ENCODE measurements at regions not wholly inside any gene's neighbourhood (a gene's known extent, or its start where the extent isn't known, plus 50 kb on each side); places are given as distances from the start of the nearest gene placed in this dataset.
"Not testable (repeated sequence)": the region's sequence is repeated elsewhere in the genome, so short reads cannot be mapped to it uniquely, and the experiment has no call there.

GRCh38 chrX:131649741-131650140 is 105.9 kb downstream of the OR13H1 start:
- H3K36me3 ChIP-seq (ENCODE audit: insufficient read depth, low read length), result no peaks in the 10 kb centered on the region
- H3K27me3 ChIP-seq (ENCODE audit: control insufficient read depth, insufficient read depth, low read length), result peaks cover 16% of the 10 kb centered on the region
- H3K4me3 ChIP-seq (ENCODE audit: low read length), result no peak overlapping the region
- no peak overlapping the region for H3K4me2 ChIP-seq (ENCODE audit: low read length)
- no peak overlapping the region for H3K9ac ChIP-seq (ENCODE audit: low read depth, low read length)
- H3K9me3 ChIP-seq (replicated peaks; ENCODE audit: low read length), result no peaks in the 10 kb centered on the region
- H3K4me1 ChIP-seq (ENCODE audit: control insufficient read depth, insufficient read depth, low read length), result no peaks in the 10 kb centered on the region

- Histone ChIP-seq H3K4me1 (ENCODE audit: control insufficient read depth, insufficient read depth, low read length) (no peaks in the 10 kb centered on the region), H3K36me3 (ENCODE audit: insufficient read depth, low read length) (no peaks in the 10 kb centered on the region)
These were observed 107.0 kb downstream of the OR13H1 start for GRCh38 chrX:131650637-131651410.

GRCh38 chrX:131663726-131664125 is 119.9 kb downstream of the OR13H1 start:
- not testable (repeated sequence) for H3K4me2 ChIP-seq (ENCODE audit: low read length); H3K36me3 ChIP-seq (ENCODE audit: insufficient read depth, low read length); H3K9me3 ChIP-seq (replicated peaks; ENCODE audit: low read length); H3K4me1 ChIP-seq (ENCODE audit: control insufficient read depth, insufficient read depth, low read length); H3K9ac ChIP-seq (ENCODE audit: low read depth, low read length); H3K4me3 ChIP-seq (ENCODE audit: low read length)
- peaks cover 17% of the 10 kb centered on the region for H3K27me3 ChIP-seq (ENCODE audit: control insufficient read depth, insufficient read depth, low read length)

More at GRCh38 chrX:131650637-131651410, 107.0 kb downstream of the OR13H1 start:
- H3K9ac ChIP-seq (ENCODE audit: low read depth, low read length), result no peak overlapping the region
- no peaks in the 10 kb centered on the region for H3K9me3 ChIP-seq (replicated peaks; ENCODE audit: low read length)
- H3K27me3 ChIP-seq (ENCODE audit: control insufficient read depth, insufficient read depth, low read length), result peaks cover 13% of the 10 kb centered on the region
- H3K4me2 ChIP-seq (ENCODE audit: low read length), result no peak overlapping the region
- H3K4me3 ChIP-seq (ENCODE audit: low read length), result no peak overlapping the region

- Histone ChIP-seq H3K36me3 (ENCODE audit: insufficient read depth, low read length) (no peaks in the 10 kb centered on the region), H3K4me3 (ENCODE audit: low read length) (no peak overlapping the region), H3K9ac (ENCODE audit: low read depth, low read length) (no peak overlapping the region), H3K9me3 (replicated peaks; ENCODE audit: low read length) (no peaks in the 10 kb centered on the region), H3K27me3 (ENCODE audit: control insufficient read depth, insufficient read depth, low read length) (peaks cover 17% of the 10 kb centered on the region), H3K4me1 (ENCODE audit: control insufficient read depth, insufficient read depth, low read length) (no peaks in the 10 kb centered on the region), H3K4me2 (ENCODE audit: low read length) (no peak overlapping the region)
These were observed 127.9 kb downstream of the OR13H1 start for GRCh38 chrX:131671735-131672134.

- peaks cover 17% of the 10 kb centered on the region for H3K27me3 ChIP-seq (ENCODE audit: control insufficient read depth, insufficient read depth, low read length)
These were observed 131.8 kb downstream of the OR13H1 start for GRCh38 chrX:131675596-131676194.

GRCh38 chrX:131677655-131678628 is 134.1 kb downstream of the OR13H1 start:
- no peaks in the 10 kb centered on the region for H3K36me3 ChIP-seq (ENCODE audit: insufficient read depth, low read length)
- peaks cover 17% of the 10 kb centered on the region for H3K27me3 ChIP-seq (ENCODE audit: control insufficient read depth, insufficient read depth, low read length)
- H3K4me1 ChIP-seq (ENCODE audit: control insufficient read depth, insufficient read depth, low read length), result no peaks in the 10 kb centered on the region
- H3K9ac ChIP-seq (ENCODE audit: low read depth, low read length), result no peak overlapping the region
- H3K4me2 ChIP-seq (ENCODE audit: low read length), result no peak overlapping the region
- H3K4me3 ChIP-seq (ENCODE audit: low read length), result no peak overlapping the region
- H3K9me3 ChIP-seq (replicated peaks; ENCODE audit: low read length), result no peaks in the 10 kb centered on the region

More at GRCh38 chrX:131675596-131676194, 131.8 kb downstream of the OR13H1 start:
- H3K36me3 ChIP-seq (ENCODE audit: insufficient read depth, low read length), result no peaks in the 10 kb centered on the region
- H3K4me1 ChIP-seq (ENCODE audit: control insufficient read depth, insufficient read depth, low read length), result no peaks in the 10 kb centered on the region
- no peaks in the 10 kb centered on the region for H3K9me3 ChIP-seq (replicated peaks; ENCODE audit: low read length)
- no peak overlapping the region for H3K4me2 ChIP-seq (ENCODE audit: low read length)
- no peak overlapping the region for H3K9ac ChIP-seq (ENCODE audit: low read depth, low read length)
- no peak overlapping the region for H3K4me3 ChIP-seq (ENCODE audit: low read length)

- H3K4me3 ChIP-seq (ENCODE audit: low read length); H3K36me3 ChIP-seq (ENCODE audit: insufficient read depth, low read length); H3K9me3 ChIP-seq (replicated peaks; ENCODE audit: low read length); H3K4me2 ChIP-seq (ENCODE audit: low read length); H3K9ac ChIP-seq (ENCODE audit: low read depth, low read length); H3K27me3 ChIP-seq (ENCODE audit: control insufficient read depth, insufficient read depth, low read length); H3K4me1 ChIP-seq (ENCODE audit: control insufficient read depth, insufficient read depth, low read length): not testable (repeated sequence)
These were observed 138.9 kb downstream of the OR13H1 start for GRCh38 chrX:131682735-131683134.

- Histone ChIP-seq H3K4me3 (ENCODE audit: low read length) (no peak overlapping the region), H3K4me1 (ENCODE audit: control insufficient read depth, insufficient read depth, low read length) (no peaks in the 10 kb centered on the region), H3K9me3 (replicated peaks; ENCODE audit: low read length) (no peaks in the 10 kb centered on the region), H3K4me2 (ENCODE audit: low read length) (no peak overlapping the region), H3K36me3 (ENCODE audit: insufficient read depth, low read length) (no peaks in the 10 kb centered on the region), H3K9ac (ENCODE audit: low read depth, low read length) (no peak overlapping the region), H3K27me3 (ENCODE audit: control insufficient read depth, insufficient read depth, low read length) (peaks cover 2% of the 10 kb centered on the region)
These were observed 149.5 kb downstream of the OR13H1 start for GRCh38 chrX:131693359-131693758.

GRCh38 chrX:131696989-131697388 is 153.1 kb downstream of the OR13H1 start:
- H3K4me2 ChIP-seq (ENCODE audit: low read length), result not testable (repeated sequence)

GRCh38 chrX:131703646-131704045 is 159.8 kb downstream of the OR13H1 start:
- Histone ChIP-seq H3K4me1 (ENCODE audit: control insufficient read depth, insufficient read depth, low read length) (no peaks in the 10 kb centered on the region), H3K9me3 (replicated peaks; ENCODE audit: low read length) (no peaks in the 10 kb centered on the region), H3K4me2 (ENCODE audit: low read length) (peak overlapping the region; percentile 84), H3K4me3 (ENCODE audit: low read length) (peak overlapping the region; percentile 74), H3K36me3 (ENCODE audit: insufficient read depth, low read length) (no peaks in the 10 kb centered on the region), H3K9ac (ENCODE audit: low read depth, low read length) (no peak overlapping the region), H3K27me3 (ENCODE audit: control insufficient read depth, insufficient read depth, low read length) (no peaks in the 10 kb centered on the region)

More at GRCh38 chrX:131696989-131697388, 153.1 kb downstream of the OR13H1 start:
- H3K36me3 ChIP-seq (ENCODE audit: insufficient read depth, low read length); H3K4me3 ChIP-seq (ENCODE audit: low read length); H3K9ac ChIP-seq (ENCODE audit: low read depth, low read length); H3K27me3 ChIP-seq (ENCODE audit: control insufficient read depth, insufficient read depth, low read length); H3K9me3 ChIP-seq (replicated peaks; ENCODE audit: low read length); H3K4me1 ChIP-seq (ENCODE audit: control insufficient read depth, insufficient read depth, low read length): not testable (repeated sequence)

- peak overlapping the region; percentile 84 for H3K4me2 ChIP-seq (ENCODE audit: low read length)
- no peaks in the 10 kb centered on the region for H3K9me3 ChIP-seq (replicated peaks; ENCODE audit: low read length)
- H3K4me3 ChIP-seq (ENCODE audit: low read length), result peak overlapping the region; percentile 74
- H3K27me3 ChIP-seq (ENCODE audit: control insufficient read depth, insufficient read depth, low read length), result no peaks in the 10 kb centered on the region
- H3K9ac ChIP-seq (ENCODE audit: low read depth, low read length), result peak overlapping the region; percentile 33
- no peaks in the 10 kb centered on the region for H3K36me3 ChIP-seq (ENCODE audit: insufficient read depth, low read length)
- no peaks in the 10 kb centered on the region for H3K4me1 ChIP-seq (ENCODE audit: control insufficient read depth, insufficient read depth, low read length)
These were observed 160.3 kb downstream of the OR13H1 start for GRCh38 chrX:131704136-131704695.
